ENCODE measurements at regions not wholly inside any gene's neighbourhood (a gene's known extent, or its start where the extent isn't known, plus 50 kb on each side); places are given as distances from the start of the nearest gene placed in this dataset.

DNA sequence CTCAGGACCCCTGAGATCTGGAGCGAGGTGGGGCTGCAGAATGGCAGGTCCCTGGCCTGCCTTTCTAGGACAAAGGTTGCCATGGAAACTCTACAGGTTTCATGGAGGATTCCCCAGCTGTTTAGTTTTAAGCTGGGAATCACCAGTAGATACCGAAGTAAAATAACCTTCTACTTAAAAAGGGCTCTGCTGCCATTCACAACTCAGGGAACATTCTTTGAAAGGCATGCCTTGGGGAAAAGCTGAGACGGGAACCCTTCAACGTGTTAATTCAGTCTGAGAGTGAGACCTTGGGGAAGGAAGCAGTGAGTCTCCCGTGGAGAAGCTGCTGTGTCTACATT is 493.3 kb downstream of the BRD1 start:
- no peak for DNase-seq

DNA sequence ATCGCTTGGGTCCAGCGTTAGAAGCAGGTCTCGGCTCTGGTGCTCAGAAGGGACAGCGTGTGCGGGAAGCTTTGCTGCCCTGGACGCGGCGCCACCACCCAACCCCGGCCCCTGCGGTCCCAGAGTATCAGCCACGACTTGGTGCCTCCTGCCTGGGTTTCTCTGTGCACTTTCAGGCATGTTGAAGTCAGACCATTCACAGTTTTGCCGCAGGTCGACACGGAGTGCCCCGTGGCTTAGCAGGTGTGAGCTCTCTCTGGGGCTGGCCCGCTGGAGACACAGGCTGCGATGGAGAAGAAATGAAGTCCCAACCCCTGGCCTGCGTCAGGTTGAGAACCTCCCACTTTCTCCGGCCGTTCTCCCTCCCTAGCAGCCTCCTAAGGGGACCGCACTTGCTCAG is 494.5 kb downstream of the BRD1 start:
- no peak for DNase-seq

DNA sequence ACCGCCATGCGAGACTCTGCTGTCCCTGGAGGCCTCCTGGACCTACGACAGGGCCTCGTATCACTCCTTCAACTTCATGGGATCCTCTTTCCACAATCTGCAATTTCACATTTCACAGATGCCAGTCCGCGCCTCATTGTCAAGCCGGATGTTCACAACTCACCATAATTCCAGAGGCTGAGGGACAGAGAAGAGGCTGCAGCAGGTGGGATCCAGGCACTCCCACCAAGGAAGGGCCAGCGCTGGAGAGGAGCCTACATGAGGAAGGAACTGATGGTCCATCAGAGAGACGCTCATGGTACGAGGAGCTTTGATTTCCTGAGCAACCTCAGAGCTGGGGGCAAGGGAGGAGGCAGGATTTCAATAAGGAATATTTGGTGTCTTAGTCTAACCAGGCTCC is 495.0 kb downstream of the BRD1 start:
- no peak for DNase-seq

DNA sequence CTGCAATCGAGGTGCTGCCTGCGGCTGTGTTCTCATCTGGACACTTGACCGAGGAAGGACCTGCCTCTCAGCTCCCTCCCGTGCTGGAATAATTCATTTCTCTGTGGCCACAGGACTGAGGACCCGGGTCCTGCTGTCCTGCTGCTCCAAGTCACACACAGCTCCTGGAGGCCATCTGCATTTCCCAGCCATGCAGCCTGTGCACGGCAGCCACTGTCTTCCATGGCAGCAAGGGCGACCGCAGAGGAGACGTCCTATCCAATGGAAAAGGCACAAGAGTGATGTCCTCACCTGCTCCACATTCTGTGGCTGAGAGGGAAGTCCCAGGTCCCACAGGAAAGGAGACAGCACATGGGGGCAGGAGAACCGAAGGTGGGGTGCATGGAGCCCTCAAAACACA is 495.8 kb downstream of the BRD1 start:
- DNase-seq: no peak

DNA sequence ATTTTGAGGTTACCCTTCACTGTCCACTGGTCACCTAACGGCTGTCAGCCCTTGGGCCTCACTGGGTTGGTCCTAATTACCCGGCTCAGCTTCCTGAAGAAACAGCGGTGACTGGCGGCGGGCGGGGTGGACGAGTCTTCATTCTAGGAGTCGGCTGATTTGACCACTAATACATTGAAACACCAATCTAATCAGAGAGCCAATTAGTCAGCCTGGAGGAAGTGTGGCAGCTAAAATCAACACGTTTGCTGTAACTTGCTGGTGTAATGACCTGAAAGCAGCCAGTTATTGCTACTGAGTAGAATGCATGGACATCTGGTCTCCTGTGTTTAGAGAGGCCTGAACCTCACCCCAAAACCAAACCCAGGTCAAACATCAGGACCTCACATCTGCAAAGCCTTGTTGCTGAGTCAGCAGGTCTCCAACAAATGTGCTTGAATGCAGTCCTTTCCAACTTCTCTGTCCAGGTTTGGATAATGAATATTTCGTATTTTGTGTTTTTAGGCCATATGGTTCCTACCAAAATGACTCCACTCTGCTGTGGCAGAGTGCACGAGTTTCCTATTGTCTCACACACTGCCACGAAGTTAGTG is 496.4 kb downstream of the BRD1 start:
- no peak for DNase-seq

DNA sequence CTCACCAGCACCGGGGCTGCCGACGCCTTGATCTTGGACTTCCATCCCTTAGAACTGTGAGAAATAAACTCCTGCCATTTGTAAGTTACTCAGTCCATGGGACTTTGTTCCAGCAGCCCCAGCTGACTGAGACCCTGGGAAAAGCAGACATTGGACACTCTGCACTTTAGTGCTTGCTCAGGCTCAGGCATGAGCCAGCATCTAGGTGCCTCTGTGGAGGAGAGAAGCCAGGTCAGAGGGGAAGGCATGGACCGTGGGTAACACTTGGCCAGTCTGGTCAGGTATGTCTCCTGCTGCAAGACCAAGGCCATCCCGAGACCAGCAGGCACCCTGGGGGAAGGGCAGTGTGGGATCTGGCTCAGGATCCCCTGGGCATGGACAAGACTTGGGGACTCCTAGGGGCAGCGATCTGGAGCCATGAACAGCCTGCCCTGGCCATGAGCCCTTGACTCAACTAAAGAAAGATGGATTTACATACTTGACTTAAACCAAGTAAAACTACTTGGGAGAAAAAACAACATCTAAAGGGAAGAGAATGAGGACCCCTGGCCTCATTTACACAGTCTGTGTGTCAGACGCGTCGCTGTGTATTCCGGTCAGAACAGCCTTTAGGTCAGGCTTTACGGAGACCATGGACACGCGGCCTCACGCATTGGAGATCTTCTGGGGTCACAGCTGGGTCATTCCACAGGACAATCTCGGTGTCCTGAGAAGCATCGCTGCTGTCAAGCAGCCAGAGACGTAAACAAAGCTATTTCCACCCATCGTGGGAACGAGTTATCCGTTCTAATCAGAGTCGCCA is 497.1 kb downstream of the BRD1 start:
- DNase-seq: no peak

DNA sequence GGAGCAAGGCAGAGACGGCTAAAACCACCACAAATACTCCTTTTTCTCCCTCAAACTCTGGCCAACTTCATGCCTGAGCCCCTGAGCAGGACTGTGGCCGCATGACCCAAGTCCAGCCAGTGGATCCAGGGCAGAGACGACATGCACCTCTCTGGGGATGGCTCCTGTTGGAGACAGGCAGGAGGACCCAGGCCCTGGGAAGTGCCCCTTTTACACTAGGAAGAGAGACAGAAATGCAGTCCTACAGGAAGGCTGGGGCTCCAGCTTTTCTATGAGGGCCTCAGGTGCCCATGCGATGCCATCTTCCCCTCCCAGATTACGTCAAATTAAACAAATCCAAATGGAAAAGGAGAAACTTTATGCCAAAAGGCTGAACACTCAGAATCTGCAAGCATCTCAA is 498.0 kb downstream of the BRD1 start:
- no peak for DNase-seq

DNA sequence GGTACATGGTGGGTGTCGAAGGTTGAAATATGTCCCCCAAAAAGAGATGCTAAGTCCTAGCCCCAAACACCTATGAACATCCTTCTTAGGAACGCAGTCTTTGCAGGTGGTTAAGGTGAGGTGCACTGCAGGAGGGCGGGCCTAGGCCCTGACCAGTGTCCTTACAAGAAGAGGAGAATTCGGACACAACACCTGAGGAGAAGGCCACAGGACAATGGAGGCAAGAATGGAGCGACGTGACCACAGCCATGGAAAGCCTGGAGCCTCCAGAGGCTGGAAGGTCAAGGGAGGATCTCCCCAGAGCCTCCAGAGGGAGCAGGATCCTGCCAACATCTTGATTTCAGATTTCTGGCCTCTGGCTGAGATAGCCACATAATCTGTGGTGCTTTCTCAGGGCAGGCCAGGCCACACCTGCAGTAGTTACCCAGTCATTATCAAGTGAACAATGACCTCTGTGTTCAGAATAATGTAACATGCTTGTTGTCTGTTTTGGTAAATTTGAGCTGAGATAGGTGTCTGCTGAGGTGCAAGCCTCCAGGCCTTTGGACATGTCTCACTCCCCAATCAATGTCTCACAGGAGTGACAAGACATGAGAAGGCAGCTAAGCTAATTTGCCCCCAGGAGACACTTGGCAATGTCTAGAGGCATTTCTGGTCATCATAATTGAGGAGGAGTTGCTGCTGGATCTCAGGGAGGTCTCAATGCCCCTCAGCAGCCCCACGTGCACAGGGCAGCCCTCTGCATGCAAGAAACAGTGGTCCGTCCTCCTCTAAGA is 498.9 kb downstream of the BRD1 start:
- no peak for DNase-seq

DNA sequence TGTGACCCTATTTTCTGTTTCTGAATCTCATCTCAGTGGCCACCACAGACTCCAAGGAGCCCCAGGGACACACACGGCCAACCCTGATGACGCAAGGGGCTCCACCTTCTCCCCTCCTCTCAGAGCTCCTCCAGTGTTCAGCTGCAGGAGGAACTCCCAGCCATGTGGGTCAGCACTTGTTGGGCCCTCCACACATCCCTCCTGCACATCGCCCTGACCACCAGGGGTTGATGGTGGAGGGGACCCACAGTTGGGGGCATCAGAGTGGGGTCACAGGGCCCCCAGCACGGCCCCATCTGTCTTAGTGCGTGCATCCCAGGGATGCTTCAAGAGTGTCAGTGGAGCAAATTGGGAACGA is 499.6 kb downstream of the BRD1 start:
- DNase-seq: no peak

DNA sequence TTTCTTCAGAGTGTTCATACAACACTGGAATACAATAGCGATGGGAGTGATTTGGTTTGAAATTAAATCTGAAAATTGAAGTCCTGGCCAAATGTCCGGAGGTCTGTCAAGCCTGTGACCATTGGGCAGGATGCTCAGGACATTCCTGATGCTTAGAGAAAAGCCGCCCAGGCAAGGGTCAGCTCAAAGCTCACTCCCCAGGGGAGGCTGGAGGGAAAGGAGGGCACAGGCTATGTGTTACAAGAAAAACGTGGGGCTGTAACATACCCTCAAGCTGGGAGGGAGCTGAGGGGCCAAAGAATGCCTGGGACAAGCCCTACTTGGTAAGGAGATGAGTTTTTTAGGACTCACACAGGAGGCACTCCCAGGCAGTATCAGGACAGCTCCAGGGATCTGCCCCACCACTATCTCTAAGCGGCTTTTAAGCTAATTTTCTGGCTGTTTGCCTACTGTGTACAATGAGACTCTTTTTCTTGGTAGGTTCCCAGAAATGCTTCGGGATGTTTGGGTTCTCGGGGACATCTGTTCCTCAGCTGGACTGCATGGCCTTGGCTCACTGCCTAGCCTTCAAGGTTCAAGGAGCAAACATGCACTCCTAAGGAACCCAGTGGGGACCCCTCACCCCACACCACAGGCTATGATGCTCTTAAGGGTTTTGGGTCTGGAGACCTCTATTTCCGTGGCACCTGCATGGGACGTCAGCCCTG is 500.1 kb downstream of the BRD1 start:
- DNase-seq: no peak

DNA sequence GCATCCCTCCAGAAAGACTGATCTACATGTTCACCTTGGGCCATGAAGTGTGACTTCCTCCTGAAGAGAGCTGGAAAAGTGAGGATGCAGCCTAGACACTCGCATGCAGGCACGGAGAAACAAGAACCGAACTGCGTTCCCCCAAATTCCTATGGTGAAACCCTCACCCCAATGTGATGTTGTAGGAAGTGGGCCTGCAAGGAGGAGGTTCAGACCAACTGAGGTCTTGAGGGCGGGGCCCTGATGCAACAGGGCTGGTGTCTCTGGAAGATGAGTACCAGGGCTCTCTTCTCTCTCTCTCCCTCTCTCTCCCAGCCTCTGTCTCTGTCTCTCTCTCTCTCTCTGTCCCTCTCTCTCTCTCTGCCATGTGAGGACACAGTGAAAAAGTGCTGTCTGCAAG is 501.1 kb downstream of the BRD1 start:
- no peak for DNase-seq

DNA sequence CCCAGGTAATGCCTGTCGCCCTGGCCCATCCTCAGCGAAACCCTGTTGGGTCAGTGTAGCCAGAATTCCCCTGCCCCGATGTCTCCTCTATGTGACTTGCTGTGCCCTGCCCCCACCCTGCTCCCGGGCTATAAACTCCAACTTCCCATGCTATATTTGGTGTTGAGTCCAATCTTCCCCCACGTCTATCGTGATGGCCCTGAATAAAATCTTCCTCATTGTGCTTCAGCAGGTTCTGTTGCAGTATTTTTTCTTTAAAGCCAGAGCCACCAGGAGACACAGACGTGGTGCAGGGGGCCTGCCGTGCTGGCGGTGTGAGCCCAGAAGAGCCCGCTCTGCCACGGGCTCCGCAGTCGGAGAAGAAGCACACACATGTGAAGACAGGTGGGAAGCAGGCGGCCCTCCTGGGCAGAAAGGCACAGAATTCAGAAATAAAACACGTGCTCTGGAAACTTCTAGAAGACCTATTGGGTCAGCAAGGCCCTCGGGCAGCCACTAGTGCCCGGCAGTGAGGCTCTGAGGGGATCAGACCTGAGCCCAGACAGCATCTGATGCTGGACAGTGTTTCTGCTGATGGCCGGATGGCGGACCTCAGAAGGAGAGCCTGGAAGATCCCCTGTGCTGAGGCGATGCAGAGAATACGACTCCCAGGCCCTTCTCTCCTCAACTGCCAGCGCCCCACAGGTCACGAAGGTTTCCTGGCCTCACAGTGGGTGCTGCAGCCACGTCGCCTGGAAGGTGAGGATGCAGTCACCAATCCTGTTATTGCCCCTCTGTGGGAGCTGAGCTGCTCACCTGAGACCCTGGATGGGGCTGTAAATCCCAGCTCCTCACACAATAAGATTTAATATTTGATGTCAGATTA is 501.9 kb downstream of the BRD1 start:
- DNase-seq: no peak

DNA sequence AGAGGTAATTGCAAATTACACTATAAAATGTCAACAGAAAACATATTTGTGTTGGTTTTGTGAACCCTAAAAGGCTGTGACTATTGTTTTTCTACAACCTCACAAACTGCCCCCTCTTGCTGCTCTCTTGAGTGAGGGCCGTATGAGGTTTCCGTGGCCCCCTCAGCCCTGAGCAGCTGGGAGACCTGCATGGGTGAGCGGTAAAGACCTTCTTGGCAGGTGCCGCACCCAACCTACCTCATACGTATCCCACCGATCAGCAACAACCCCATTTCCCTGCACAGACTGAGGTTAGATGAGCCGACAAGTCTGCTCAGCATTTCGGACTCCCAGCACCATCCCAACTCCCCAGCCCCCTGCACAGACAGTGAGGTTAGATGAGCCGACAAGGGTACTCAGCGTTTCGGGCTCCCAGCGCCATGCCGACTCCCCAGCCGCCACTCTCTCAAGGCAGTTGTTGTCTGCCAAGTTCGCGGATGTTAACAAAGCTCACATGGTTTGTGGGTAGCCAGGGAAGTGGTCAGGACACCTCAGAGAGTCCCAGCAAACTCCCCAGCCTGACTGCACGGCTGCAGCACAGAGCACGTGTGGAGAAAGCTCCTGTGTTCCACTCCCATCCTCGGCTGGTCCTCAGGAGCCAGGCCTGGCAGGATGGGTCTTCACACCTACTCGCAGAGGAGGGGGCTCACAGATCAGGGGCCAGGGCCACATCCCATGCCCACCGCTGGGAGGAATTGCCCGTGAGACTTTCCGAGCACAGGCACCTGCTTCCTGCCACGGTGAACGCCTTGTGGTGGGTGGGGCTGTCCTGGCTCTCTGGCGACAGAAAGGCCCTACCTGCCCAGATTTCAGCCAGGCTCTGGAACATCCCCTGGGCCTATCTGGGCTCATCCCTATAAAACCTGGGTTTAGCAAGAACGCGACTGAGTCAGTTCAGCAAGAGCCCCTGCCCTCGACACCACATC is 502.9 kb downstream of the BRD1 start:
- no peak for DNase-seq

DNA sequence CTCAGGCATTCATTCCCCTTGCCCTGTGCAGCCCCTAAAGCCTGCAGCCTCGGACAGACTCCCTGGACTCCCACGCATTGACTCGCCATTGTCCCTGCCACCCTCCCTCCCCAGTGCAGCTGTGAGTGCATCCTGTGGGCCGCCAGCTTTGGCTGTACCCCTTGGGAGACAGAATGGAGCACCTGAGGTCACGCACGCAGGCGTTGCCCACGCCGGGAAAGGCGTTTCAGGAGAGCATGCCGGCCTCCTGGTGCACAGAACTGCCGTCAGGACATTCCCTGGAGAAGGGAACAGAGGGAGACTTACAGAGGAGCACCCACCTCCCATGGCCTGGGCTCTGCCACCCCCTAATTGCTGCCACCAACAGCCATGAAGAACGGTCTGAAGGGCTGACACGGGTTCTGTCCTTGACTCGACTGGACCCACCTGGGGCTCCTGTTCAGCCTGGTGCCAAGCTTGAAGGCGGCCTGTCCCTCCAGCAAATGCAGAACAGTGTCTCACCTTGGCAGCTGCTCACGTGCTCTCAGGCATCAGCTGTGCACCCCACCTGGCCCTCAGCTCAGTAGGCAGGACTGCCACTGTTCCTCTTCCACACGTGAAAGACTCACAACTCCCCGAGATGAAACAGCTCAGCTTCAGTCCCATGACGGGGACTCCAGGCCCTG is 503.8 kb downstream of the BRD1 start:
- DNase-seq: no peak

DNA sequence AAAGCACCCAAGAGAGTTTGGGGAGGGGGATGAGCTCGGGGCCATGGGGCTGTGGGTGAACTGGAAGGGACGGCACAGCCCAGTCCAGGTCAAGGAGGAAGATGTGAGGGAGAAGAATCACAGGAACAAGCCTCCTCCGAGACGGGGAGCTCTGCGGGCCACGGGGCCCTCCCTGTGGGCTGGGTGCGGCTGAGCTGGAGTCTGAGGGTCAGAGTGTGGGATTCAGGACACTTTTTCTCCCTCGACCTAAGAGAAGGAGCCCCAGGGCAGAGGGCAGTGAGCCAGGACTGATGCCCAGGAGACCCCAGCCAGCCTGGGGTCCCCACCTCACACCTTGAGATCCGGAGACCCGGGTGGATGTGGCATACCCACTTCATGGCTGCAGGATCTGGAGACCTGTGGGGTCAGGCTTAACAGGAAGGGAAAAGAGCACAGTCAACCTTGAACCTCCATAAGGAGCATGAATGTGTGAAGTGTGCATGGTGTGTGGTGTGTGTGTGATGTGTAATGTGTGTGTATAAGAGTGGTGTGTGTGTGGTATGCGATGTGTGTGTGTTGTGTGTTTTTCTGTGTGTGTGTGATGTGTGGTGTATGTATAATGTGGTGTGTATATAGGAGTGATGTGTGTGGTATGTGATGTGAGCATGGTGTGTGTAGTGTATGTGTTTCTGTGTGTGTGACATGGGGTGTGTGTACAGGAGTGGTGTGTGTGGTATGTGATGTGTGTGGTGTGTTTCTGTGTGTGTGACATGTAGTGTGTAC is 504.6 kb downstream of the BRD1 start:
- DNase-seq: no peak

DNA sequence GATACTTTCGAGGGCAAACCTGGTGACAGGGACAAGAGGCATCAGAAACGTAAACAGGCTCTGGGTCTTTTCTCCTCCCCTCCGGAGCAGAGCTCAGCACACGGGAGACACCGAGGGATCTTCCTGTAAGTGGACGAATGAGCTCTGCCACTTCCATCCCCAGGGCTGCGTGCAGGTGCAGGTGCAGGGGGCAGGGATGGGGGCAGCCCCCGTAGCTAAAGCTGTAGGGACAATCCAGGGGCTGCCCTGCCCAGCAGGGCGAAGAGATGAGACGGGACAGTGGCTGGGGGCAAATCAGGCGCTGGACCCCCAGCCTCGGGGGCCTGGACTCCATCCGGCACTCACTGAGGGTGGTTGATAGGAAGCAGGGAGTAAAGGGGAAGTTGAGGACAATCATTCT is 505.4 kb downstream of the BRD1 start:
- DNase-seq: no peak

DNA sequence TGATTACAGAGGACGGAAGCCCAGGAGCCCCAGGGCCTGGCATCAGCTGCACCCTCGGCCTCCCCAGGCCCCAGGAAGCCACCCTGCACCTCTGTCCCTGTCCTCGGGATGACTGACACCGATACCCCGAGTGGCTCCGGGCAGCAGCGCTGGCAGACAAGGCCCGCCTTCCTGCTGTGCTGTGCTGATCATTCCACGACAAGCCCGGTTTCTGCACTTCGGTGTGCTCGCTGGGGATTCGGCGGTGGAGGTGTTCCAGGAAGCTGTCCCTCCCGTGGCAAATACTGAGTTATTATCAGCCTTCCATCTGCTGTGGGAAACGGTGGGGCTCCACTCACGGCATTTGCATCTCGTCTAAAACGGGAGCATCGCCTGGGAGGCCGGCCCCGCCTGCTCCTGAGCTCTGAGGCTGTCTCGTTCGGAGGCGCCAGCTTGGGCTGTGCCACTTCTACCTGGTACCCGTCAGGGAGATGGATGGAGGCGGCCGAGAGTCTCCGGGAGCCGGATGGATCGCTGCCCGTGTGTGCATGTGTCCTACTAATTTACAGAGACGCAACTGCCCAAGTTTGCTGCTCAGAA is 506.1 kb downstream of the BRD1 start:
- DNase-seq: no peak

DNA sequence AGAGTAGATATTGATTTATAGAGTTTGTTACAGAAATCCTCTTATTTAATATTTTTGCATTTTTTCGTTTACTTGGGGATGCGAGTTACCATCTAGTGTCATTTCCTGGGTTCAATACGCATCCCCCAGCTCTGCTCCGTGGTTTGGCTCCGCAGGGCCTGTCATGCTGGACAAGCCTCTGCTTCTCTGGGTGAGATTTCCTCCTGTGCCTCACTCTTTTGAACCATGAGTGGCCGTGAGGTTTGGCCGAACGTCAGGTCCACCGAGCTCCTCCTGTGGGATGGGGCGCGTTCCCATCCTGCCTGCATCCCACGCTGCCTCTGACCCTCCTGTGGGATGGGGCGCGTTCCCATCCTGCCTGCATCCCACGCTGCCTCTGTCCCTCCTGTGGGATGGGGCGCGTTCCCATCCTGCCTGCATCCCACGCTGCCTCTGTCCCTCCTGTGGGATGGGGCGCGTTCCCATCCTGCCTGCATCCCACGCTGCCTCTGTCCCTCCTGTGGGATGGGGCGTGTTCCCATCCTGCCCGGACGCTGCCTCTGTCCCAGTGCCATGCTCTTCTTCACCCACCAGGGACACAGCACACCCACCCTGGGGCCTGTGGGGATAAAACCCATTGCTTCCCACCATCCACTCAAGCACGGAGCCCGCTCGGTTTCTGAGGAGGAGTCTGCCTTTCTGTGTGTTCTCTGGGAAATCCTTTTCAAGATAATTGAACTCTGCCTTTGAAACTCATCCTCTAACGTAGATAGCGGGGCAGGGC is 506.8 kb downstream of the BRD1 start:
- no peak for DNase-seq

DNA sequence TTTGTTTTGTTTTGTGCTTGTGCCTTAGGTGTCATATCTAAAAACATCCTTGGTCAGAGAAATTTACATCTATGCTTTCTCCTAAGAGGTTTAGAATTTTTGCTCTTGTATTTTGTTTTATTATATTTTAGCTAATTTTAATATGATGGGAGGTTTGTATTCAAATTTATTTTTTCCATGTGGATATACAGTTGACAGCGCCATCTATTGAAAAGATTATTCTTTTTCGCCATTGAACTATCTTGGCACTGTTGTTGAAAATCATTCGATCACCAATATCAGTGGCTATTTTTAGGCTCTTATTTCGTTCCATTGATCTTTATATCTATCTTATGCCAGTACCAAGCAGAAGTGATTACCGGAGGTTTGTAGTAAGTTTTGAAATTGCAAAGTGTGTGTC is 510.3 kb downstream of the BRD1 start:
- no peak for DNase-seq
